Left lung (tissue), 4 donors: ENCODE measurements at regions not wholly inside any gene's neighbourhood (a gene's known extent, or its start where the extent isn't known, plus 50 kb on each side); places are given as distances from the start of the nearest gene placed in this dataset.
"Not testable (repeated sequence)": the region's sequence is repeated elsewhere in the genome, so short reads cannot be mapped to it uniquely, and the experiment has no call there.

Experiments used
- ATAC-seq: fragments of 200-7000 bp; cut with Tn5 transposase; one replicate; pipeline ENCODE4 v1.9.1; 2020; ENCODE audit warnings: moderate library complexity
- DNase-seq, 4 donors: peaks; one replicate each; pipeline ENCODE4 v3.0.0-alpha.2; 2013 to 2020
- H3K27ac ChIP-seq, 2 donors: fragments of 200-600 bp; sonication (generic) in 1 of 2; one replicate each; pipeline versions ENCODE4 v1.5.0 to v1.8.0; 2020 to 2021
- H3K27me3 ChIP-seq, 2 donors: fragments of 200-600 bp; sonication (generic) in 1 of 2; one replicate each; pipeline versions ENCODE4 v1.5.0 to v1.8.0; 2020 to 2021
- H3K36me3 ChIP-seq, 2 donors: fragments of 200-600 bp; sonication (generic) in 1 of 2; one replicate each; pipeline versions ENCODE4 v1.5.0 to v1.8.0; 2020 to 2021
- H3K4me1 ChIP-seq, 2 donors: fragments of 200-600 bp; one replicate each; pipeline ENCODE4 v1.8.0; 2021
- H3K4me3 ChIP-seq, 2 donors: fragments of 200-600 bp; sonication (generic) in 1 of 2; one replicate each; pipeline versions ENCODE4 v1.5.0 to v1.8.0; 2020 to 2021; ENCODE audit warnings: mild to moderate bottlenecking in 1 of 2
- H3K9me3 ChIP-seq, 2 donors: fragments of 200-600 bp; sonication (generic) in 1 of 2; one replicate each; pipeline versions ENCODE4 v1.5.0 to v1.8.0; 2020 to 2021
- CTCF ChIP-seq, 2 donors: fragments of 200-600 bp; sonication (generic) in 1 of 2; IDR thresholded peaks; one replicate each; pipeline versions ENCODE4 v1.5.0 to v1.8.0; 2021; ENCODE audit warnings: antibody characterized with exemption in 2 of 2
- intact Hi-C, 2 donors: fragments of 100-400 bp; cut with DNase I; formaldehyde crosslinking; loops; one replicate each; pipeline versions ENCODE4 v1.11.2 to v1.14.2; 2022
- donor health status: DM: no; HTN: yes; CAD: no.
- donor health status: DM: no; HTN: no; CAD: no.

DNA sequence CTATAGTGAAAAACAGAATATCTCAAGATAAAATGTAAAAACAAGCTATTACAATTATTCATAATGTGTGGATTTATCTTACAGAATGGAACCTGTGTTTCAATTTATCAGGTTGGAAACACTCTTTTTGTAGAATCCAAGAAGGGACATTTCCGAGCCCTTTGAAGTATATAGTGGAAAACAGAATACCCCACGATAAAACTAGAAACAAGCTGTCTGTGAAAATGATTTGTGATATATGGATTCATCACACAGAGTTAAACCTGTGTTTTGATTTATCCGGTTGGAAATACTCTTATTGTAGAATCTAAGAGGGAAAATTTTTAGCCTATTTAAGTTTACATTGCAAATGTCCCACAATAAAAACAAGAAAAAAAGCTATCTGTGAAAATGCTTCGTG, 388.2 kb downstream of the PRDM9 start:
- ATAC-seq (no peak), DNase-seq (no peak)
- no peaks in the 10 kb centered on the region for H3K36me3 ChIP-seq
- H3K9me3 ChIP-seq, result peaks cover 0 to 45% of the 10 kb centered on the region in 2 donors
- no peaks in the 10 kb centered on the region for H3K4me1 ChIP-seq
- H3K27me3 ChIP-seq, result no peaks in the 10 kb centered on the region
- H3K4me3 ChIP-seq, result no peak overlapping the region
- no peak for TF ChIP-seq CTCF (IDR thresholded peaks at IDR 0.05)
- H3K27ac ChIP-seq, result no peak overlapping the region
- intact Hi-C loops, result no loop called here

- TF ChIP-seq CTCF (IDR thresholded peaks at IDR 0.05), result no peak
- no peak for ATAC-seq
- no peak overlapping the region for H3K4me3 ChIP-seq
- H3K27ac ChIP-seq, result no peak overlapping the region
- H3K27me3 ChIP-seq, result no peaks in the 10 kb centered on the region
- intact Hi-C loops, result no loop called here
- H3K4me1 ChIP-seq, result no peaks in the 10 kb centered on the region
- DNase-seq, result no peak
- H3K36me3 ChIP-seq, result no peaks in the 10 kb centered on the region
- peaks cover 0 to 8% of the 10 kb centered on the region in 2 donors for H3K9me3 ChIP-seq
These were observed 423.6 kb downstream of the PRDM9 start for GRCh38 chr5:23930985-23931384.

DNA sequence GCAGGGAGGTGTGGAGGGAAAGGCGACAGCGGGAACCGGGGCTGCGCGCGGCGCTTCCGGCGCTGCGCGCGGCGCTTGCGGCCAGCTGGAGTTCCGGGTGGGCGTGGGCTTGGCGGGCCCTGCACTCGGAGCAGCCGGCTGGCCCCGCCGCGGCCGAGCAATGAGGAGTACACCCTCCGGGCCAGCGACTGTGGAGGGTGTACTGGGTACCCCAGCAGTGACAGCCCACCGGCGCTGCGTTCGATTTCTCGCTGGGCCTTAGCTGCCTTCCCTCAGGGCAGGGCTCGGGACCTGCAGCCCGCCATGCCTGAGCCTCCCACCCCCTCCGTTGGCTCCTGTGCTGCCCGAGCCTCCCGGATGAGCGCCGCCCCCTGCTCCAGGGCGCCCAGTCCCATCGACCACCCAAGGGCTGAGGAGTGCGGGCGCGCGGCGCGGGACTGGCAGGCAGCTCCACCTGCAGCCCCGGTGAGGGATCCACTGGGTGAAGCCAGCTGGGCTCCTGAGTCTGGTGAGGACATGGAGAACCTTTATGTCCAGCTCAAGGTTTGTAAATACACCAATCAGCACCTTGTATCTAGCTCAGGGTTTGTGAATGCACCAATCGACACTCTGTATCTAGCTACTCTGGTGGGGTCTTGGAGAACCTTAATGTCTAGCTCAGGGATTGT, 444.0 kb downstream of the PRDM9 start:
- DNase-seq, result peak in 2 of 4 donors; percentile 7 to 70
- H3K27me3 ChIP-seq, H3K4me1 ChIP-seq, intact Hi-C loops, H3K27ac ChIP-seq, H3K4me3 ChIP-seq, H3K36me3 ChIP-seq: not testable (repeated sequence)
- peak; percentile 77 for ATAC-seq
- peaks cover 0 to 37% of the 10 kb centered on the region in 2 donors for H3K9me3 ChIP-seq

DNA sequence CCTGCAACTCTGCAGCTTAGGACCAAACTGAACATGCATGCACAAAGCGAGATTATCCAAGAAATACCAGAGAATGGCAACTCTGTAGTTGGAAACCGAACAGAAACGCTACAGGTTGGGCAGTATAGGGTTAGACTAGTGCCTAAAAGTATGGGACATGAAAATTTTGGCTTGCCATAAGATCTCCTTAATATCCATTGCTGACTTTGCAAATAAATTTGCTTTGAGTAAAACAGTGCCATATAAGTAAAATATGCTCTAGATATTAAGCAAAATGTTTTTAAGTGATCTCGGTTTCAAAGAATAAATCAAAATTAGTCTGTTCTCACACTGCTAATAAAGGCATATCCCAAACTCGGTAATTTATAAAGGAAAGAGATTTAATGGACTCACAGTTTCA, 456.0 kb downstream of the PRDM9 start:
- intact Hi-C loops, result no loop called here
- Histone ChIP-seq H3K27ac (no peak overlapping the region), H3K27me3 (no peaks in the 10 kb centered on the region), H3K9me3 (no peaks in the 10 kb centered on the region), H3K36me3 (no peaks in the 10 kb centered on the region), H3K4me3 (no peak overlapping the region), H3K4me1 (no peaks in the 10 kb centered on the region)
- DNase-seq, result no peak
- ATAC-seq, result no peak
- TF ChIP-seq CTCF (IDR thresholded peaks at IDR 0.05), result no peak

DNA sequence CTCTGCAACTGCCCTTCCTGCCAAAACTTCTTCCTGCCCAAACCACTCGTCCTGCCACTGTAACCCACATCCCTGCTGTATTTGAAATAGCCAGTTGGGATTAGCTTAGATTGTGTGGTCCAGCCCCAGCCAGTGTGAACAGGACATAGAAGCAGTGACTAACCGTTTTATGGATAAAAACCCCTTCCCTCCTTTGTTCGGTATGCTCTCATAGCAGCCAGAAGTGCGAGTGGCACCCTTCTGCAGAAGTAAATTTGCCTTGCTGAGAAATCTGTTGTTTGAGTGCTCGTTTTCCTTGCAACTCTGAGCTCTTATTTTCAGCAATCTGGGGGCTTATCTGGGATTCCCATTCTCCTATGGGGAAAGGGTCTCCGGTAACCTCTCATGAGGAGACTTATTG, 470.0 kb downstream of the PRDM9 start:
- H3K4me3 ChIP-seq, result no peak overlapping the region

More for the DNA sequence above, 470.0 kb downstream of the PRDM9 start:
- Histone ChIP-seq H3K9me3 (peaks cover 0 to 43% of the 10 kb centered on the region in 2 donors), H3K27ac (no peak overlapping the region), H3K27me3 (no peaks in the 10 kb centered on the region), H3K4me1 (no peaks in the 10 kb centered on the region), H3K36me3 (no peaks in the 10 kb centered on the region)
- no peak for TF ChIP-seq CTCF (IDR thresholded peaks at IDR 0.05)
- ATAC-seq (no peak), DNase-seq (no peak)
- intact Hi-C loops, result no loop called here
